Natural killer cell (primary cell): ENCODE measurements at regions not wholly inside any gene's neighbourhood (a gene's known extent, or its start where the extent isn't known, plus 50 kb on each side); places are given as distances from the start of the nearest gene placed in this dataset.

Experiments used
- ATAC-seq, 3 donors: fragments of 150-1000 bp in 2 of 3; fragments of 200-7000 bp in 1 of 3; cut with Tn5 transposase; 1 replicate in 1 of 3; 2 replicates in 2 of 3; pipeline ENCODE4 v1.10.0; 2021; ENCODE audit warnings: mild to moderate bottlenecking in 2 of 3, moderate library complexity in 2 of 3
- DNase-seq, 2 donors: peaks; one replicate each; pipeline versions ENCODE4 v3.0.0 to v3.0.0-alpha.2; 2013 to 2021; ENCODE audit warnings: mixed read lengths in 1 of 2
- H3K27ac ChIP-seq: one replicate; pipeline ENCODE4 v1.5.1; 2013; ENCODE audit warnings: mild to moderate bottlenecking, low read length
- H3K27me3 ChIP-seq: one replicate; pipeline ENCODE4 v1.6.1; 2013; ENCODE audit warnings: low read length; ENCODE audit not compliant: control insufficient read depth, insufficient read depth
- H3K36me3 ChIP-seq: one replicate; pipeline ENCODE4 v1.6.1; 2013; ENCODE audit warnings: low read length; ENCODE audit not compliant: control insufficient read depth, insufficient read depth
- H3K4me1 ChIP-seq: one replicate; pipeline ENCODE4 v1.6.1; 2013; ENCODE audit warnings: low read length; ENCODE audit not compliant: control insufficient read depth, insufficient read depth
- H3K4me3 ChIP-seq: one replicate; pipeline ENCODE4 v1.5.1; 2013; ENCODE audit warnings: low read length
- H3K9me3 ChIP-seq: one replicate; pipeline ENCODE4 v1.6.1; 2013; ENCODE audit warnings: low read length; ENCODE audit not compliant: control insufficient read depth, insufficient read depth
- H3K27ac Mint-ChIP-seq, 2 donors: one replicate each; pipeline ENCODE4 v1.8.0; 2022; ENCODE audit warnings: mild to moderate bottlenecking in 2 of 2, mixed read lengths in 2 of 2, moderate library complexity in 1 of 2
- H3K27me3 Mint-ChIP-seq, 2 donors: one replicate each; pipeline ENCODE4 v1.8.0; 2022; ENCODE audit warnings: low read depth in 2 of 2, mixed read lengths in 2 of 2
- H3K36me3 Mint-ChIP-seq: one replicate; pipeline ENCODE4 v1.8.0; 2022; ENCODE audit warnings: mixed read lengths
- H3K4me1 Mint-ChIP-seq, 2 donors: one replicate each; pipeline ENCODE4 v1.8.0; 2022; ENCODE audit warnings: mixed read lengths in 2 of 2
- H3K4me3 Mint-ChIP-seq: one replicate; pipeline ENCODE4 v1.8.0; 2022; ENCODE audit warnings: mild to moderate bottlenecking, moderate library complexity, mixed read lengths
- H3K9me3 Mint-ChIP-seq, 2 donors: one replicate each; pipeline ENCODE4 v1.8.0; 2022; ENCODE audit warnings: mixed read lengths in 2 of 2
- WGBS: methylation state at CpG from one replicate; pipeline ENCODE4 v1.1.7; 2013; ENCODE audit warnings: missing lambda C conversion rate; ENCODE audit not compliant: insufficient coverage; 5-methylcytosine and 5-hydroxymethylcytosine counted together
- intact Hi-C: fragments of 100-400 bp; cut with micrococcal nuclease; formaldehyde crosslinking; loops from one replicate; pipeline ENCODE4 v1.14.2; 2022
- TF ChIP-seq, protein P1 (sequence below): fragments of 200-600 bp; IDR thresholded peaks from one replicate; pipeline ENCODE4 v1.8.0; 2022; ENCODE audit warnings: antibody characterized with exemption

DNA sequence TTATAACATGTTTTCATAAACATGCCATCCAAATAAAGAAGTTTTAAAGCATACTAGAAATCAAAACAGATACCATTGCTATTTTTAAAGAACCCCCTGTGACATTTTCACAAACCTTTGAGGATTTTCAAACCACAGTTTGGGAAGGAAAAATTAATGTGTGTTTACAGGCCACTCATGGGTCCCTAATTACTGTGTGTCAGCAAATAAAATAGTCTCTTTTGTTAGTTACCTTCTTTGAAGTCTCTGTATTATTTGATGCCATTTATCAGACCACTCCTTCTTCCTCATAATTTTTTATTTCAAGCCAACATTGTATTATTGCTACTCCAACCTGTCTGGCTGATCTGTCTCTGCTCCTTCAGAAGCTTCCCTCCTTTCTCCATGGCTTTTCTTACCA is 72.6 kb upstream of the TET2 start:
- DNase-seq, result no peak
- H3K4me3 ChIP-seq, result no peak overlapping the region
- H3K4me3 Mint-ChIP-seq, result no peak overlapping the region
- H3K36me3 ChIP-seq, result no peaks in the 10 kb centered on the region
- no peaks in the 10 kb centered on the region for H3K4me1 Mint-ChIP-seq
- no peaks in the 10 kb centered on the region for H3K4me1 ChIP-seq
- H3K9me3 ChIP-seq, result no peaks in the 10 kb centered on the region
- TF ChIP-seq, protein P1, sequence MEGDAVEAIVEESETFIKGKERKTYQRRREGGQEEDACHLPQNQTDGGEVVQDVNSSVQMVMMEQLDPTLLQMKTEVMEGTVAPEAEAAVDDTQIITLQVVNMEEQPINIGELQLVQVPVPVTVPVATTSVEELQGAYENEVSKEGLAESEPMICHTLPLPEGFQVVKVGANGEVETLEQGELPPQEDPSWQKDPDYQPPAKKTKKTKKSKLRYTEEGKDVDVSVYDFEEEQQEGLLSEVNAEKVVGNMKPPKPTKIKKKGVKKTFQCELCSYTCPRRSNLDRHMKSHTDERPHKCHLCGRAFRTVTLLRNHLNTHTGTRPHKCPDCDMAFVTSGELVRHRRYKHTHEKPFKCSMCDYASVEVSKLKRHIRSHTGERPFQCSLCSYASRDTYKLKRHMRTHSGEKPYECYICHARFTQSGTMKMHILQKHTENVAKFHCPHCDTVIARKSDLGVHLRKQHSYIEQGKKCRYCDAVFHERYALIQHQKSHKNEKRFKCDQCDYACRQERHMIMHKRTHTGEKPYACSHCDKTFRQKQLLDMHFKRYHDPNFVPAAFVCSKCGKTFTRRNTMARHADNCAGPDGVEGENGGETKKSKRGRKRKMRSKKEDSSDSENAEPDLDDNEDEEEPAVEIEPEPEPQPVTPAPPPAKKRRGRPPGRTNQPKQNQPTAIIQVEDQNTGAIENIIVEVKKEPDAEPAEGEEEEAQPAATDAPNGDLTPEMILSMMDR, result no peak
- no peak overlapping the region for H3K27ac ChIP-seq
- peaks cover 0 to 2% of the 10 kb centered on the region in 2 donors for H3K27me3 Mint-ChIP-seq
- ATAC-seq, result no peak
- intact Hi-C loops, result no loop called here
- no peak overlapping the region for H3K27ac Mint-ChIP-seq
- no peaks in the 10 kb centered on the region for H3K36me3 Mint-ChIP-seq
- peaks cover 0 to 2% of the 10 kb centered on the region in 2 donors for H3K9me3 Mint-ChIP-seq
- no peaks in the 10 kb centered on the region for H3K27me3 ChIP-seq

DNA sequence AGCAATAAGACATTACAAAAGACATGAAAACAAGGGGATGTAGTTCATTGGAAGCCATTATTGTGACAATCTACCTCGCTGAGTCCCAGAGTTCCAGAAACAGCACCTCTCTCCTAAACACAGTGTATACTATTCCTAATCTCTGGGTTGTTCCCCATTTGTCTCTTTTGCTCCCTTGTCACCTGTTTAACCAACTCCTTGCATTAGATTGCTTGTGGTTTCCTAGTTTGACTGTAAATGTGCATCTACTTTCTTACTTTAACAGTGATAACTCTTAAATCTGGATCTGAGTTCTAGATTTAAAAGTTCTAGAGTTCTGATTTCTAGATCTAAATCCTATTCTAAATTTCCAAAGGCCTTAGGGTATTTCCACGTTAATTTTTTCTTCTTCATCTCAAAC is 71.6 kb upstream of the TET2 start:
- Mint-ChIP-seq H3K4me1 (no peaks in the 10 kb centered on the region), H3K36me3 (no peaks in the 10 kb centered on the region), H3K27me3 (peaks cover 0 to 2% of the 10 kb centered on the region in 2 donors), H3K9me3 (peaks cover 2% of the 10 kb centered on the region in 2 donors), H3K27ac (no peak overlapping the region), H3K4me3 (no peak overlapping the region)
- intact Hi-C loops, result no loop called here
- ATAC-seq (no peak), DNase-seq (no peak)
- no peaks in the 10 kb centered on the region for H3K9me3 ChIP-seq
- H3K4me1 ChIP-seq, result no peaks in the 10 kb centered on the region
- no peaks in the 10 kb centered on the region for H3K27me3 ChIP-seq
- no peak overlapping the region for H3K27ac ChIP-seq
- no peaks in the 10 kb centered on the region for H3K36me3 ChIP-seq
- 62% methylated on average over 2 of the region's 2 CpGs for WGBS
- TF ChIP-seq, protein P1, result no peak
- H3K4me3 ChIP-seq, result no peak overlapping the region

DNA sequence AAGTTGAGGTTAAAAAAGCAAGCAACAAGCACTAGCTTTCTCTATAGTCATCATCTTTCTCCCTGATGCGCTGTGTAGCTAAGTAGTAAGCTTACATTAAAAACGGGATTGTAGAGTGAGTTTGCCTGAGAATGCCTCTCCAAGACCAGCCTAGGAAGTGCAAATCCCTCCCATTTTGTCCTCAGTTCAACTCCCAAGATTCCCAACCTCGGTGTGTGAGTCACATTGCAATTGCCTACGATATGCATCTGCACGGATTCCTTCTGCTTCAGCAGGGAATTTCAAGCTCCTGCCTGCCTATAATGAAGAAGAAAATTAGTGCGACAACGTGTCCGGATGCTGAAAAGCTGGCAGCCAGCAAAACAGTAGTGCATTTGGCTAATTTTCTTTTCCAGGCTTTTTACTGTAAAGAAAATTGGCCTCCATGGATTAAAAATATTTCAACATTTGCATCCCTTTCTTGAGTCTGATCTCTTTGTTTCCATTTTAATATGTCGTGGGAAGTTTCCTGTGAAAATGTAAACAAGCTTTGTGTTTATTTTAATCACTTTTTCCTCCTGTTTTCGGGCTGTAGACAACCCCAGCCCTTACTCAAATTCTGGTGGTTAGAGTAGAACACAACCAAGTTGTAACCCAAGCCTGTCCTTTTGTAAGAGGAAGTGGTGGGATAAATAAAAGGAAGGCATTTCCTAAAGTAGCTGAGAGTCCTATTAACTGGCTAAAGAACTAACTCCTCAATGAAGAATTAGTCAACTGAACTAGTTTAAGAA is 58.4 kb upstream of the TET2 start:
- Histone ChIP-seq H3K27ac (no peak overlapping the region), H3K4me3 (no peak overlapping the region), H3K4me1 (no peaks in the 10 kb centered on the region), H3K36me3 (no peaks in the 10 kb centered on the region), H3K27me3 (no peaks in the 10 kb centered on the region), H3K9me3 (no peaks in the 10 kb centered on the region)
- intact Hi-C loops, result no loop called here
- peaks cover 4 to 8% of the 10 kb centered on the region in 2 donors for H3K9me3 Mint-ChIP-seq
- TF ChIP-seq, protein P1, result no peak
- ATAC-seq (no peak), DNase-seq (no peak)
- no peak overlapping the region for H3K27ac Mint-ChIP-seq
- H3K36me3 Mint-ChIP-seq, result peaks cover 4% of the 10 kb centered on the region
- 93% methylated on average over 7 of the region's 10 CpGs for WGBS
- H3K27me3 Mint-ChIP-seq, result peaks cover 0 to 5% of the 10 kb centered on the region in 2 donors
- no peak overlapping the region for H3K4me3 Mint-ChIP-seq
- H3K4me1 Mint-ChIP-seq, result no peaks in the 10 kb centered on the region

DNA sequence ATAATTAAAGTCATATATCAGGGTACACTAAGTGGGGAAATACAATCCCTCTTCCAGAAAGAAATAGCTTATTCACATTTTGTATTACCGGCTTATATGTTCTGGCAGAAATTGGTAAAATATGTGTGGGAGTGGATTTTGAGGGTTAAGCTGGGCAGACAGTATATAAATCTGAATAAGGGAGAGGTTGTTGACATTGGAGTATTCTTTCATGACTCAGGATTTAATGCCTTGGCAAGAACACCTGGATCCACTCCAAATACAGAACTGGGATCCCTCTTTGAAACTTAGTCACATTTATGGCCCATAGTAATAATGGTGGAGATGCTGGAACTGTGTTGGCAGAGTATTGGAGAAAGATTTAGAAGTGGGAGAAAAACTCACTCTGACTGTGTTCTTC is 54.3 kb upstream of the TET2 start:
- Mint-ChIP-seq H3K36me3 (peaks cover 21% of the 10 kb centered on the region), H3K4me3 (no peak overlapping the region), H3K27me3 (no peaks in the 10 kb centered on the region), H3K9me3 (peaks cover 5 to 17% of the 10 kb centered on the region in 2 donors), H3K4me1 (no peaks in the 10 kb centered on the region), H3K27ac (no peak overlapping the region)
- WGBS, result 100% methylated on average over 1 of the region's 1 CpG
- Histone ChIP-seq H3K27ac (no peak overlapping the region), H3K27me3 (no peaks in the 10 kb centered on the region), H3K4me3 (no peak overlapping the region), H3K4me1 (no peaks in the 10 kb centered on the region), H3K36me3 (no peaks in the 10 kb centered on the region), H3K9me3 (peaks cover 2% of the 10 kb centered on the region)
- DNase-seq (no peak), ATAC-seq (no peak)
- TF ChIP-seq, protein P1, result no peak
- intact Hi-C loops, result no loop called here
